Muscle of leg (tissue), 3 donors: ENCODE measurements at regions not wholly inside any gene's neighbourhood (a gene's known extent, or its start where the extent isn't known, plus 50 kb on each side); places are given as distances from the start of the nearest gene placed in this dataset.

Experiments
- DNase-seq: peaks from one replicate; pipeline ENCODE4 v3.0.0; 2013
- H3K27ac ChIP-seq: one replicate; pipeline ENCODE4 v1.5.1; 2013; ENCODE audit warnings: mild to moderate bottlenecking, low read length, control low read depth
- H3K27me3 ChIP-seq: one replicate; pipeline ENCODE4 v1.6.1; 2013; ENCODE audit warnings: low read length; ENCODE audit not compliant: control insufficient read depth, insufficient read depth
- H3K36me3 ChIP-seq: one replicate; pipeline ENCODE4 v1.6.1; 2013; ENCODE audit warnings: low read length; ENCODE audit not compliant: control insufficient read depth, insufficient read depth
- H3K4me1 ChIP-seq: one replicate; pipeline ENCODE4 v1.6.1; 2013; ENCODE audit warnings: low read length; ENCODE audit not compliant: control insufficient read depth, insufficient read depth
- H3K4me3 ChIP-seq: one replicate; pipeline ENCODE4 v1.5.1; 2013; ENCODE audit warnings: low read length, control low read depth
- H3K9me3 ChIP-seq: replicated peaks from 2 replicates; pipeline ENCODE4 v1.6.1; 2013; ENCODE audit warnings: low read depth, low read length; ENCODE audit not compliant: control insufficient read depth
- WGBS: methylation state at CpG from one replicate; pipeline ENCODE4 v1.1.5; 2013; ENCODE audit warnings: missing lambda C conversion rate; ENCODE audit not compliant: insufficient coverage; 5-methylcytosine and 5-hydroxymethylcytosine counted together

DNA sequence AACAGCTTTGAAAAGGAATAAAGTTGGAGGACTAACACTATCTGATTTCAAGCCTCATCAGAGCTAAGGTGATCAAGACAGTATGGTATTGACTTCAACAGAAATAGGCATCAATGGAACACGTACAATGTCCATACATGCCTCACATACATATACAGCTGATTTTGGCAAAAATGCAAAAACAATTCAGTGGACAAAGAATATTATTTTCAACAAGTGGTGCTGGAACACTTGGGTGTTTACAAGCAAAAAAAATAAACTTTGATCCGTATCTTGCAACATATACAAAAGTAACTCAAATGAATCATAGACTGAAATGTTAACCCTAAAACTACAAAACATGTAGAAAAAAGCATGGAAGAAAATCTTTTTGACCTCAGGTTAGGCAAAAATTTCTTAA, 141.9 kb upstream of the ZC3H11B start:
- Histone ChIP-seq H3K9me3 (no peaks in the 10 kb centered on the region), H3K27ac (no peak overlapping the region), H3K4me1 (no peaks in the 10 kb centered on the region), H3K36me3 (no peaks in the 10 kb centered on the region), H3K4me3 (no peak overlapping the region), H3K27me3 (no peaks in the 10 kb centered on the region)
- no peak for DNase-seq
- WGBS, result no CpG with 5 or more reads among the region's 2 CpGs

DNA sequence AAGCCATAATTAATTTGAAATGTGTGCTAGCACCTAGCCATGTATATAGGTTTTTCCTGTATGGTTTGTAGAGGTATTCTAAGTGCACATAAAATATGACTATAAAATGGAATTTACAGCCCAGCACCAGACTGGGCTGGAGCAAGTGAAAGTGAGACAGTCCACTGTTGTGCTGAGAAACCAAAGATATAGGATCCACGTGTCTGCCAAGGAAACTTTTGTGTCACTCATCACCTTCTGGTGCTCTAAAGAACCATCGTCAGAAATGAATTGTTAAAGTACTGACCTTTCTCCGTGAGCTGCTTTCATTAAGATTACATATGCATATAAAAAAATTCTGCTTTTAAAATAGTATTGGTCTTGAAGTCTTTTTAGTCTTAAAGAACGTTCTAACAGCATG, 141.0 kb upstream of the ZC3H11B start:
- no peaks in the 10 kb centered on the region for H3K36me3 ChIP-seq
- no peaks in the 10 kb centered on the region for H3K27me3 ChIP-seq
- no CpG with 5 or more reads among the region's 4 CpGs for WGBS
- no peak for DNase-seq
- H3K4me3 ChIP-seq, result no peak overlapping the region
- H3K9me3 ChIP-seq, result no peaks in the 10 kb centered on the region
- no peak overlapping the region for H3K27ac ChIP-seq
- no peaks in the 10 kb centered on the region for H3K4me1 ChIP-seq

DNA sequence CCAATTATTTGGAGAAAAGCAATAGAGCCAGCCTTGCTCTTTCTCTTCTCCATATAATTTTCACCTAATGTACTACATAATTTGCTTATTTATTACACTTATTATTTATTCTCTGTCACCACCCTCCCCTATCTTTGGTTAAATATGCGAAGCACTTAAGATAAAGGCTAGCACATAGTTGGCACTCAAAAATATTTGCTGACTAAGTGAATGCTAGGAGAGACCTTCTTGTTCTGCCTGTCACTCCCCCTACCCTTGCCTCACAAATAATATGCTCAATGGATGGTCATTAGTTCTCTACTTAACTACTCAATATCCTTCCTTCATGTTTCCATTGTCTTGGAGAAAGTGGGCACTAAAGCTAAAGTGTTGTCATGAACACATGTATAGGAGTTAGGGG, 139.7 kb upstream of the ZC3H11B start:
- Histone ChIP-seq H3K36me3 (no peaks in the 10 kb centered on the region), H3K9me3 (no peaks in the 10 kb centered on the region), H3K27ac (no peak overlapping the region), H3K4me3 (no peak overlapping the region), H3K4me1 (no peaks in the 10 kb centered on the region), H3K27me3 (no peaks in the 10 kb centered on the region)
- no CpG with 5 or more reads among the region's 1 CpG for WGBS
- no peak for DNase-seq

DNA sequence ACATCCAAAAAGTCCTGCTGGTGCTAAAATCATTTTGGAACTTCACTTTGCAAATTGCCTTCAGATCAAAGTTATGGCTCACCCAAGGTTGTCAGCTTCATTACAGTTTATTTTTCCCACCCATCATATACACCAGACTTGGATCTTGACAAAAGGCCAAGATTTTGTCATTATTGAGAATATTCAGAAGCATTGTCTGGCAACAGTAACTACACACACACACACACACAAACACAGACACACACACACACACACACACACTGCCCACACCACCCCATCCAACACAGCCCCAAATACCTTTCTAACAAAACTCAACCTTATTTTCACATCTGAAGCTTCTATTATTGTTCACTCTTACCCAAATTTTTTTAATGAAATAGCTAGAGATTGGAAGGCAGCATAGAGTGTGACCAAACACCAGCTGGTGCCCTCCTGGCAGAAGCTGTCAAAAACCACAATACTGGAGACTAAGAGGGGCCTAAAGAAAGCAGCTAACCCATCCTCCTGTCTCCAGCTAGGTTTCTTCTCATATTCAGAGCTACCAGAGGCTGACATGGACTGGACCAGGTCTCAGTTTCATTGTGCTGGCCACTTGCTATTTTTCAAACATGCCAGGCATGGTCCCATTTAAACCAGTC, 139.1 kb upstream of the ZC3H11B start:
- no peaks in the 10 kb centered on the region for H3K36me3 ChIP-seq
- H3K4me1 ChIP-seq, result no peaks in the 10 kb centered on the region
- H3K4me3 ChIP-seq, result no peak overlapping the region
- no peak overlapping the region for H3K27ac ChIP-seq
- no peak for DNase-seq
- no peaks in the 10 kb centered on the region for H3K27me3 ChIP-seq
- no peaks in the 10 kb centered on the region for H3K9me3 ChIP-seq

DNA sequence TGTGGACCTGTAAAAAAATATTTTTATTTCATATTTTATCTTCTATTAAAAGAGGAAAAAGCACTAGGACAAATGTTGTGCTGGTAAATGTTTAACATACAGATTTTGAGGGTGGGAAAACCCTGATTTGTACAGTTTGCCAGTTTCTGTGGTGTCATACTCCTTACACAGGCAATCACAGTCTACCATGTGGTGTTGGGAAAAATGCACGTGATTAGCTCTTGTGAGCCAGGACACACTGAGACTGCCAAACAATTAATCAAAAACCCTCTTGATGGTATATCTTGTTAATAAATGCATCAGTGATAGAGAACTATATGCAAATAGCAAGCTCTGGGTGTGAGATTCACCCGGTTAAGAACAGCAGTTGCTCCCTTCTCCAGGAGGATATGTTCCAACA, 136.5 kb upstream of the ZC3H11B start:
- DNase-seq, result no peak
- H3K4me3 ChIP-seq, result no peak overlapping the region
- no peak overlapping the region for H3K27ac ChIP-seq
- no CpG with 5 or more reads among the region's 2 CpGs for WGBS
- H3K4me1 ChIP-seq, result no peaks in the 10 kb centered on the region
- no peaks in the 10 kb centered on the region for H3K27me3 ChIP-seq
- H3K9me3 ChIP-seq, result no peaks in the 10 kb centered on the region
- no peaks in the 10 kb centered on the region for H3K36me3 ChIP-seq

DNA sequence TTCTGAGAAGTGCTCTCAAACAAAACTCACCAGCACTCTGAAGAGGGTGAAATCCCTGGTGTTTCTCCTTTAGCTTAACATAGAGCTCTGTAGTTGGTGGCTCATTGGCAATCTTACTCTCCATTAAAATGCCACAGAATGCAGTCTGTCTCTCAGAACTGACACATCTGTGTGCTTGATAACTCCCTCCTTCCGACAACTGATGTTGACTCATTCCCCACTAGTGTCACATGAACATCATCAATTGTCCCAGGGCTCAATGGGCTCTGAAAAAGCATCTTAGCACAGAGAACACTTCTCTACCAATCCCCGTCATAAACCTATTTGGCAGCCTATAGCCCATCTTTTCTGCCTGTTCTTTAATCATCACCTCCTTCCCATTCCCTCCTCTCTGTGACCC, 133.2 kb upstream of the ZC3H11B start:
- Histone ChIP-seq H3K27ac (no peak overlapping the region), H3K4me1 (no peaks in the 10 kb centered on the region), H3K27me3 (no peaks in the 10 kb centered on the region), H3K4me3 (no peak overlapping the region), H3K36me3 (no peaks in the 10 kb centered on the region), H3K9me3 (no peaks in the 10 kb centered on the region)
- WGBS, result 92% methylated on average over 1 of the region's 2 CpGs
- DNase-seq, result no peak

DNA sequence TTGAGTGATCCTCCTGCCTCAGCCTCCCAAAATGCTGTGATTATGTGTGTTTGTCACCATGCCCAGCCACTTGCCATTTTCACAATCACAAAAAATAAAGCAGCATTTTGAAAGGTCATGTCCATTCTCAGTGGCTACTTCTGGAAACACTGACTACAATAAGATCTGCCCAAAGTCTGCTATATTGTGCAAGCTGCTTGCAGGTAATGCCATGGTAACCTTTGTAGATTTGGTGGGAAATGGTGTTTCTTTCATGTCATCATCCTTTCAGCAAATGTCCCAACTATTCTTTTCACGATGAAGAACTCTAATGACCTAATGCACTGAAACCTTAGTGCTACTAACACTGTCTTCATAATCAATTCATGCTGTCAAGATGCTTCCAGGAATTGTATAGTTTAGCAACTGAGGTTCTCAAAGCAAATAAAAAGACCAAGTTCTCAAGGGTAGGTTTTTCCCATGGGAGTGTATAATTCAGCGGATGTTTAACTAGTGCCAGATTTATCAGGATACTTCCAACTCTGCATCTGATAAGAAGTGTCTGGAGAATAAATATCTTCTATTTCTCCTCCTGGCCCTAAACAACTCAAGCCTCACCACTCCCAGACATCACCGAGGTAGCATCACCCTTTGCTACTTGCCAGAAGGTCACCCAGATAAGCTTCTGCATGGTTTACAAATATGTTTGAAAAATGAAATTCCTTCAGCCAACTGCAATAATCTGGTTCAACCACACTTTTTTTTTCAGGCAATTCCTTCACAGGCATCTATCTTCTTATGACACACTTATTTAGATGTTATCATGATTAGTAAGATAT, 132.0 kb upstream of the ZC3H11B start:
- no peak for DNase-seq
- WGBS, result no CpG with 5 or more reads among the region's 3 CpGs
- no peaks in the 10 kb centered on the region for H3K4me1 ChIP-seq
- no peaks in the 10 kb centered on the region for H3K27me3 ChIP-seq
- no peaks in the 10 kb centered on the region for H3K36me3 ChIP-seq
- no peak overlapping the region for H3K27ac ChIP-seq
- no peaks in the 10 kb centered on the region for H3K9me3 ChIP-seq
- no peak overlapping the region for H3K4me3 ChIP-seq

DNA sequence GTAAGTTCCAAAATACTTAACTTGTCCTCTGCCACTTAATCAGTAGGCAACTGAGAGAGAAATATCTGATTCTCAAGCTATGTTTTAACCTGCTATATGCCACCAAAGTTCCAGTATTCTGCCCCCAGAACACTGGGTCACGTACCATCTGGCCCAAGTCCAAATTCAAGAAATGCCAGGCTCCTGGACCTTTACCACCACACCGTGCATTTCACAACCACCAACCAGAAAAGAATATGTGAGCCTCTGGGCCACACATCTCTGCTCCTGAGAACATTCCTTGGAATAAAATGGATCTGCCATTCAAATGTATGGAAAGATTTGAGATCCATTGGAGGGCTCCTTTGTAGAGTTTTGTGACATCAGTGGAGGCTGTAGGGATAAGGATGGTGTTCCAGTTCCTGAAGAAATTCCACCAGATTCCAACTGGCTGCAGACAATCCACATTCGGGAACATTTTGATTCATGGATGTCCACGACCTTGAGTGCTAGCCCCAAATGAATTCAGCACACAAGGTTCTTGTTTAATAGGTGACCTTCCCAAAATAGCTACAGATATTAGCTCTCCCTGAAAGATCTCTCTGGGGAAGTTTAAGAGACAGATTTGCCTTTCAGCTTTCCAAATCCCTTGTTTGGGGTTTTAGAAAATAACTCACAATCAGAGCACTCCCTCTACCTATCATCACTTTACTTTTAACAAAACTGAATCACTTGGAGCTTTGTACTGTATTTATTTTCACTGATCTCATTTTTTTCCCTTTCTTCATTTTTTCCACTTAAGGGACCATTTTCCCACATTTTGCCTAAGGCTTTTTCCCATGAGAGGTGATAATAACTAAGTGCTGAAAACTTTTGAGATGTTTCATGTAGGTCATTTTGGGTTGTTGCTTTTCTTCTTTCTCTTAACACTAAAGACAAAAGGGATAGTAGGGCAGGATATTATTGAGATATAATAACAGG, 128.4 kb upstream of the ZC3H11B start:
- Histone ChIP-seq H3K4me1 (no peaks in the 10 kb centered on the region), H3K9me3 (no peaks in the 10 kb centered on the region), H3K27ac (no peak overlapping the region), H3K27me3 (no peaks in the 10 kb centered on the region), H3K4me3 (no peak overlapping the region), H3K36me3 (no peaks in the 10 kb centered on the region)
- peak; percentile 67 for DNase-seq
- 89% methylated on average over 1 of the region's 4 CpGs for WGBS

DNA sequence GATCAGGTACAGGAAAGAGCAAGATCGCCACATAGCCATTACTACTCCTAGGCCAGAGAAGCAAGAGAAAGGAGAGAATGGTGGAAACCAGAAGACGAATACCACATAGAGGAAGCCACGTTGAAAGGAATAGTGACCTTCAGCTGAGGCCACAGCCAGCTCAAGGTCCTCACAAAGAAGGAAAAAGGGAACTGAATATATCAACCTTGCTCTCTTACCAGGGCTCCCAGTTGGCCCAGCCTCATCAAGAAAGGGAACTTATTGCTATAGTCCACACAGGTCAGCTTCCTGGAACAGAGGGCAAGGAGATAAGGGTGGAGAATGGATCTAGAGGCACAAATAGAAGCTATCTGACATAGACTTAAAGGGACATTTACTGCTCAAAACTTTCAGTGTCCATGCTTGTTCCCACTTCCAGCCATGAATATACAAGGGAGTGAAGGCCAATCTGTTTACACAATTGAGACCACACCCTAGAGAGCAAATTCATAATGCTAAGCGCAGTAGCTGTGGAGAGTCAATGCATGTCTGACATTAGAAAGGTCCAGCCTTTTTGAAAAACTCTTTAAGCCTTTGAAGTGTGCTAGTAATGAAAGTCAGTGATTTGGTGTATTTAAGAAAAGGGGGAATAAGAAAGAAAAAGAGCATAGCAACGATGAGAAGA, 120.7 kb upstream of the ZC3H11B start:
- no peak overlapping the region for H3K4me3 ChIP-seq
- 80% methylated on average over 1 of the region's 5 CpGs for WGBS
- H3K4me1 ChIP-seq, result no peaks in the 10 kb centered on the region
- H3K36me3 ChIP-seq, result no peaks in the 10 kb centered on the region
- DNase-seq, result no peak
- no peaks in the 10 kb centered on the region for H3K9me3 ChIP-seq
- H3K27ac ChIP-seq, result no peak overlapping the region
- H3K27me3 ChIP-seq, result no peaks in the 10 kb centered on the region
